Stomach smooth muscle (tissue), 2 donors: ENCODE measurements at regions not wholly inside any gene's neighbourhood (a gene's known extent, or its start where the extent isn't known, plus 50 kb on each side); places are given as distances from the start of the nearest gene placed in this dataset.
A peak's percentile ranks its signal among the peaks of the same experiment; 100 is the strongest.
"Not testable (repeated sequence)": the region's sequence is repeated elsewhere in the genome, so short reads cannot be mapped to it uniquely, and the experiment has no call there.

ENCODE experiments used
- H3K27ac ChIP-seq: one replicate; pipeline ENCODE4 v1.7.0; 2013; ENCODE audit warnings: mild to moderate bottlenecking, low read length, inconsistent platforms
- H3K27me3 ChIP-seq, 2 donors: one replicate each; pipeline ENCODE4 v1.7.0; 2013; ENCODE audit warnings: low read length in 2 of 2; ENCODE audit not compliant: insufficient read depth in 2 of 2, control insufficient read depth in 1 of 2
- H3K36me3 ChIP-seq, 2 donors: one replicate each; pipeline ENCODE4 v1.7.0; 2013; ENCODE audit warnings: low read length in 2 of 2; ENCODE audit not compliant: control insufficient read depth in 2 of 2, insufficient read depth in 2 of 2
- H3K4me1 ChIP-seq: one replicate; pipeline ENCODE4 v1.7.0; 2013; ENCODE audit warnings: low read length; ENCODE audit not compliant: control insufficient read depth, insufficient read depth
- H3K4me3 ChIP-seq, 2 donors: one replicate each; pipeline ENCODE4 v1.7.0; 2013; ENCODE audit warnings: low read length in 2 of 2
- H3K9ac ChIP-seq, 2 donors: one replicate each; pipeline ENCODE4 v1.7.0; 2013; ENCODE audit warnings: low read length in 2 of 2, mild to moderate bottlenecking in 1 of 2
- H3K9me3 ChIP-seq, 2 donors: one replicate each; pipeline ENCODE4 v1.7.0; 2013; ENCODE audit warnings: low read length in 2 of 2; ENCODE audit not compliant: control insufficient read depth in 2 of 2
- donor health status: healthy.
- donor health status: Pancreatic carcinoma.

GRCh38 chr2:111482987-111483679 lies 362.4 kb downstream of the BCL2L11 start:
- H3K9me3 ChIP-seq, H3K4me3 ChIP-seq, H3K27ac ChIP-seq, H3K36me3 ChIP-seq, H3K9ac ChIP-seq, H3K4me1 ChIP-seq, H3K27me3 ChIP-seq: not testable (repeated sequence)

GRCh38 chr2:111484097-111484496 lies 363.4 kb downstream of the BCL2L11 start:
- H3K36me3 ChIP-seq, H3K4me1 ChIP-seq, H3K4me3 ChIP-seq, H3K27me3 ChIP-seq, H3K9me3 ChIP-seq, H3K27ac ChIP-seq, H3K9ac ChIP-seq: not testable (repeated sequence)

GRCh38 chr2:111485895-111486294 lies 365.2 kb downstream of the BCL2L11 start:
- H3K36me3 ChIP-seq, H3K27me3 ChIP-seq, H3K4me3 ChIP-seq, H3K9me3 ChIP-seq, H3K4me1 ChIP-seq, H3K9ac ChIP-seq, H3K27ac ChIP-seq: not testable (repeated sequence)

- H3K4me1 ChIP-seq, H3K27ac ChIP-seq, H3K9ac ChIP-seq, H3K9me3 ChIP-seq, H3K36me3 ChIP-seq, H3K4me3 ChIP-seq, H3K27me3 ChIP-seq: not testable (repeated sequence)
These were observed 367.7 kb downstream of the BCL2L11 start for GRCh38 chr2:111488451-111488850.

- H3K27ac ChIP-seq, H3K9me3 ChIP-seq, H3K9ac ChIP-seq, H3K4me1 ChIP-seq, H3K36me3 ChIP-seq, H3K4me3 ChIP-seq, H3K27me3 ChIP-seq: not testable (repeated sequence)
These were observed 368.7 kb downstream of the BCL2L11 start for GRCh38 chr2:111489460-111489859.

- not testable (repeated sequence) for H3K27ac ChIP-seq, H3K4me1 ChIP-seq, H3K9ac ChIP-seq, H3K9me3 ChIP-seq, H3K27me3 ChIP-seq, H3K36me3 ChIP-seq, H3K4me3 ChIP-seq
These were observed 370.5 kb downstream of the BCL2L11 start for GRCh38 chr2:111491181-111491580.

- H3K36me3 ChIP-seq, H3K27me3 ChIP-seq, H3K9me3 ChIP-seq, H3K4me1 ChIP-seq, H3K9ac ChIP-seq, H3K27ac ChIP-seq, H3K4me3 ChIP-seq: not testable (repeated sequence)
These were observed 370.9 kb downstream of the BCL2L11 start for GRCh38 chr2:111491614-111492013.

- H3K27ac ChIP-seq = not testable (repeated sequence)
These were observed 372.4 kb downstream of the BCL2L11 start for GRCh38 chr2:111492995-111493719.

GRCh38 chr2:111493720-111494078 lies 373.0 kb downstream of the BCL2L11 start:
- not testable (repeated sequence) for H3K9me3 ChIP-seq, H3K4me3 ChIP-seq, H3K4me1 ChIP-seq, H3K27ac ChIP-seq, H3K9ac ChIP-seq, H3K36me3 ChIP-seq, H3K27me3 ChIP-seq

More at GRCh38 chr2:111492995-111493719, 372.4 kb downstream of the BCL2L11 start:
- not testable (repeated sequence) for H3K9me3 ChIP-seq, H3K4me1 ChIP-seq, H3K9ac ChIP-seq, H3K4me3 ChIP-seq, H3K36me3 ChIP-seq, H3K27me3 ChIP-seq

- not testable (repeated sequence) for H3K27ac ChIP-seq, H3K4me1 ChIP-seq, H3K9ac ChIP-seq, H3K36me3 ChIP-seq, H3K27me3 ChIP-seq, H3K9me3 ChIP-seq
- peak overlapping the region in 1 of 2 donors; percentile 29 for H3K4me3 ChIP-seq
These were observed 373.7 kb downstream of the BCL2L11 start for GRCh38 chr2:111494288-111494980.

- H3K4me1 ChIP-seq, H3K4me3 ChIP-seq, H3K27ac ChIP-seq, H3K9ac ChIP-seq, H3K9me3 ChIP-seq, H3K27me3 ChIP-seq, H3K36me3 ChIP-seq: not testable (repeated sequence)
These were observed 374.2 kb downstream of the BCL2L11 start for GRCh38 chr2:111494981-111495315.
